Suprapubic skin (tissue), 4 donors: ENCODE measurements at regions not wholly inside any gene's neighbourhood (a gene's known extent, or its start where the extent isn't known, plus 50 kb on each side); places are given as distances from the start of the nearest gene placed in this dataset.
"Not testable (repeated sequence)": the region's sequence is repeated elsewhere in the genome, so short reads cannot be mapped to it uniquely, and the experiment has no call there.

Experiments
- DNase-seq, 2 donors: peaks; one replicate each; pipeline ENCODE4 v3.0.0-alpha.2; 2019; ENCODE audit warnings: low spot score in 2 of 2
- H3K27ac ChIP-seq: fragments of 200-600 bp; sonication (generic); one replicate; pipeline ENCODE4 v1.5.1; 2019
- H3K27me3 ChIP-seq: fragments of 200-600 bp; sonication (generic); one replicate; pipeline ENCODE4 v1.5.1; 2019
- H3K36me3 ChIP-seq: fragments of 200-600 bp; sonication (generic); one replicate; pipeline ENCODE4 v1.5.1; 2019
- H3K4me1 ChIP-seq: fragments of 200-600 bp; sonication (generic); one replicate; pipeline ENCODE4 v1.5.1; 2019
- H3K4me3 ChIP-seq: fragments of 200-600 bp; sonication (generic); one replicate; pipeline ENCODE4 v1.5.1; 2019; ENCODE audit warnings: mild to moderate bottlenecking
- H3K9me3 ChIP-seq: fragments of 200-600 bp; sonication (generic); one replicate; pipeline ENCODE4 v1.5.1; 2019
- EP300 ChIP-seq: sonication (generic); formaldehyde crosslinking; IDR thresholded peaks from one replicate; pipeline ENCODE4 v1.6.1; 2017; ENCODE audit warnings: antibody characterized with exemption
- POLR2A ChIP-seq, 2 donors: fragments of 450-650 bp; IDR thresholded peaks; one replicate each; pipeline ENCODE4 v1.6.1; 2017; ENCODE audit warnings: antibody characterized with exemption in 2 of 2, mild to moderate bottlenecking in 2 of 2, moderate library complexity in 2 of 2
- POLR2AphosphoS5 ChIP-seq, 3 donors: sonication (generic); formaldehyde crosslinking; IDR thresholded peaks; one replicate each; pipeline ENCODE4 v1.6.1; 2017; ENCODE audit warnings: antibody characterized with exemption in 3 of 3
- WGBS: methylation state at CpG from one replicate; pipeline ENCODE4 v1.1.5; 2018; 5-methylcytosine and 5-hydroxymethylcytosine counted together
- TF ChIP-seq, protein P1 (sequence below), 2 donors: fragments of 200-600 bp in 1 of 2; fragments of 450-650 bp in 1 of 2; sonication (generic) in 1 of 2; IDR thresholded peaks; one replicate each; pipeline ENCODE4 v1.5.1; 2016 to 2019; ENCODE audit warnings: antibody characterized with exemption in 2 of 2, mild to moderate bottlenecking in 1 of 2, moderate library complexity in 1 of 2

DNA sequence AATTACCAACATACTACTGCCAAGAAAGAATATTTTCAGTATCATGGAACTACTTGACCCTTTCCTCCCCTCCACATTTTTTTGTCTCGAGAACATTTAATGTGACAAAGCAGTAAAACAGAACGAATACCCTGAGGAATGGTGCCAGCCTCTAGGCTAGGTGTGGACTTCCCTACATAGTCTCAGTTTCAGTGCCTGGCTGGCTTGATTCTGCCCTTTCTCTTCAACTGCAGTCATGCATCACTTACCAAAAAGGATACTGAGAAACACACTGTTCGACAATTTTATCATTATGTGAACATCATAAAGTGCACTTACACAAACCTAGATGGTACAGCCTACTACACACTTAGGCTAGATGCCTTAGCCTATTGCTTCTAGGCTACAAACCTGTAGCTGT is 305.3 kb upstream of the HNRNPA3 start:
- TF ChIP-seq POLR2AphosphoS5 (IDR thresholded peaks at IDR 0.05) (no peak), POLR2A (IDR thresholded peaks at IDR 0.05) (no peak), EP300 (no peak)
- TF ChIP-seq, protein P1, sequence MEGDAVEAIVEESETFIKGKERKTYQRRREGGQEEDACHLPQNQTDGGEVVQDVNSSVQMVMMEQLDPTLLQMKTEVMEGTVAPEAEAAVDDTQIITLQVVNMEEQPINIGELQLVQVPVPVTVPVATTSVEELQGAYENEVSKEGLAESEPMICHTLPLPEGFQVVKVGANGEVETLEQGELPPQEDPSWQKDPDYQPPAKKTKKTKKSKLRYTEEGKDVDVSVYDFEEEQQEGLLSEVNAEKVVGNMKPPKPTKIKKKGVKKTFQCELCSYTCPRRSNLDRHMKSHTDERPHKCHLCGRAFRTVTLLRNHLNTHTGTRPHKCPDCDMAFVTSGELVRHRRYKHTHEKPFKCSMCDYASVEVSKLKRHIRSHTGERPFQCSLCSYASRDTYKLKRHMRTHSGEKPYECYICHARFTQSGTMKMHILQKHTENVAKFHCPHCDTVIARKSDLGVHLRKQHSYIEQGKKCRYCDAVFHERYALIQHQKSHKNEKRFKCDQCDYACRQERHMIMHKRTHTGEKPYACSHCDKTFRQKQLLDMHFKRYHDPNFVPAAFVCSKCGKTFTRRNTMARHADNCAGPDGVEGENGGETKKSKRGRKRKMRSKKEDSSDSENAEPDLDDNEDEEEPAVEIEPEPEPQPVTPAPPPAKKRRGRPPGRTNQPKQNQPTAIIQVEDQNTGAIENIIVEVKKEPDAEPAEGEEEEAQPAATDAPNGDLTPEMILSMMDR (IDR thresholded peaks at IDR 0.05): no peak
- H3K27ac ChIP-seq: no peak overlapping the region
- no peak for DNase-seq
- no peaks in the 10 kb centered on the region for H3K27me3 ChIP-seq
- H3K4me3 ChIP-seq: no peak overlapping the region
- WGBS: 45% methylated on average over 3 of the region's 3 CpGs
- H3K36me3 ChIP-seq: no peaks in the 10 kb centered on the region
- H3K4me1 ChIP-seq: no peaks in the 10 kb centered on the region
- no peaks in the 10 kb centered on the region for H3K9me3 ChIP-seq

DNA sequence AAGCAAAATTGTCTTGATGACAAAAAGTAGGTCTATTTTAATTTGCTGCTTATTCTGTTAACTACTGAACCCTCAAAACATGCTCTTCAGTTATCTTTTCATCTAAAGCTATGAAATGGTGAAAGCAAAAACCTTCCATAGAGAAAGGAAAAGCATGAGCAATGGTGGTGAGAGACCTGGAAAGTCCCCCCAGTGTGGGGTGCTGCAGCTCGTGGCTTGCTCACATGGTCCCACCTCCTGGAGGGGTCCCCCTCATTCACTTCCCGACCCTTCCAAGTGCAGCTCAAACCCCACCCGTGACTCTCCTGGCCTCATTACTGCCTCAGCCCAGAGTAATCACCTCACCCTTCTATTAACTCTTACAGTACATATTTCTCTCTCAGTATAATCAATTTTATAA is 301.8 kb upstream of the HNRNPA3 start:
- WGBS: 28% methylated on average over 3 of the region's 3 CpGs
- no peak for TF ChIP-seq POLR2AphosphoS5 (IDR thresholded peaks at IDR 0.05)
- no peak for TF ChIP-seq POLR2A (IDR thresholded peaks at IDR 0.05)
- TF ChIP-seq, protein P1 (IDR thresholded peaks at IDR 0.05): no peak
- TF ChIP-seq EP300: no peak
- no peak for DNase-seq

DNA sequence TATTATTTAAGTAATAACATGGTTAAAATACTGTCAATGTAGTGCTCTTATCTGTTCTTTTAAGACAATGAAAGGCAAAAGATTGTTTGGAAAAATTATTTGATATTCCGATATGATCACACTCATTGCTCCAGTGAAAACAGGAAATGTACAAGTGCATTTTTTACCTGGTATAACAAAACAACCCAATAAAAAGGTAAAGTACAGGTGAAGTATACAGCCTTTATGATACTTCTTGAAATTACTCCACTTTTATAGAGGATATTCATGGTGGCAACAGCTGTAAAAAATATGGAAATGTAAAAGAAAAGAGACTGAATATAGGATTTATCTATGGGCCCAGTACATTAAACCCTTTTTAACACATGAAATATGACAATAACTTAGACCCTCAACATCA is 298.6 kb upstream of the HNRNPA3 start:
- H3K36me3 ChIP-seq: no peaks in the 10 kb centered on the region
- no peak overlapping the region for H3K27ac ChIP-seq
- DNase-seq: no peak
- no peaks in the 10 kb centered on the region for H3K27me3 ChIP-seq
- no peak for TF ChIP-seq POLR2A (IDR thresholded peaks at IDR 0.05)
- TF ChIP-seq, protein P1 (IDR thresholded peaks at IDR 0.05): no peak
- no peak for TF ChIP-seq POLR2AphosphoS5 (IDR thresholded peaks at IDR 0.05)
- no peaks in the 10 kb centered on the region for H3K4me1 ChIP-seq
- no peak overlapping the region for H3K4me3 ChIP-seq
- WGBS: 96% methylated on average over 1 of the region's 1 CpG
- no peaks in the 10 kb centered on the region for H3K9me3 ChIP-seq

More for the DNA sequence above, 301.8 kb upstream of the HNRNPA3 start:
- Histone ChIP-seq H3K9me3 (no peaks in the 10 kb centered on the region), H3K27me3 (no peaks in the 10 kb centered on the region), H3K4me1 (no peaks in the 10 kb centered on the region), H3K4me3 (no peak overlapping the region), H3K27ac (no peak overlapping the region), H3K36me3 (no peaks in the 10 kb centered on the region)

DNA sequence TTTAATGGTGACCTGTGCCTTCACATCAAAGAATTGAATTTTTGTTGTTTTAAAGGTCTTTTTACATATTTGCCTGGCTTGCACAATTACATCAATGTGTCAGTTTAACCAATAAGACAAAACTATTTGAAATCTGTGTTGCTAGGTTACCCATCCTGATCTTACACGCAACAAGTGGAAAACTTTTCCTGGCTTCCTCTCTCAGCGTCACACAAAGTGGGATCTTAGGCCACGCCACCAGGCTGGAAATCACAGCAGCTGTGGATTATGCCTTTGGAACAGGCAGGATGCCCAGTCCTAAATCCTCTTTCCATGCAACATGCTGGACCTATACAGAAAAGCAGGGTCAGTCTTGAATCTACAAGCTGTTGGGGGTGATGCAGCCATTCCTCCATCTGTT is 298.2 kb upstream of the HNRNPA3 start:
- no peak for DNase-seq

DNA sequence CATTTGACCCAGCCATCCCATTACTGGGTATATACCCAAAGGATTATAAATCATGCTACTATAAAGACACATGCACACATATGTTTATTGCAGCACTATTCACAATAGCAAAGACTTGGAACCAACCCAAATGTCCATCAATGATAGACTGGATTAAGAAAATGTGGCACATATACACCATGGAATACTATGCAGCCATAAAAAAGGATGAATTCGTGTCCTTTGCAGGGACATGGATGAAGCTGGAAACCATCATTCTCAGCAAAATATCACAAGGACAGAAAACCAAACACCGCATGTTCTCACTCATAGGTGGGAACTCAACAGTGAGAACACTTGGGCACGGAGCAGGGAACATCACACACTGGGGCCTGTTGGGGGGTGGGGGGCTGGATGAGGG is 290.0 kb upstream of the HNRNPA3 start:
- WGBS: 98% methylated on average over 3 of the region's 3 CpGs
- not testable (repeated sequence) for H3K27me3 ChIP-seq, H3K4me1 ChIP-seq, H3K27ac ChIP-seq, H3K36me3 ChIP-seq, DNase-seq, H3K4me3 ChIP-seq, H3K9me3 ChIP-seq

More for the DNA sequence above, 298.2 kb upstream of the HNRNPA3 start:
- WGBS: 81% methylated on average over 3 of the region's 3 CpGs
- Histone ChIP-seq H3K36me3 (no peaks in the 10 kb centered on the region), H3K27me3 (no peaks in the 10 kb centered on the region), H3K4me3 (no peak overlapping the region), H3K27ac (no peak overlapping the region), H3K4me1 (no peaks in the 10 kb centered on the region), H3K9me3 (no peaks in the 10 kb centered on the region)
- TF ChIP-seq, protein P1 (IDR thresholded peaks at IDR 0.05): no peak
- TF ChIP-seq EP300 (no peak), POLR2A (IDR thresholded peaks at IDR 0.05) (no peak), POLR2AphosphoS5 (IDR thresholded peaks at IDR 0.05) (no peak)

DNA sequence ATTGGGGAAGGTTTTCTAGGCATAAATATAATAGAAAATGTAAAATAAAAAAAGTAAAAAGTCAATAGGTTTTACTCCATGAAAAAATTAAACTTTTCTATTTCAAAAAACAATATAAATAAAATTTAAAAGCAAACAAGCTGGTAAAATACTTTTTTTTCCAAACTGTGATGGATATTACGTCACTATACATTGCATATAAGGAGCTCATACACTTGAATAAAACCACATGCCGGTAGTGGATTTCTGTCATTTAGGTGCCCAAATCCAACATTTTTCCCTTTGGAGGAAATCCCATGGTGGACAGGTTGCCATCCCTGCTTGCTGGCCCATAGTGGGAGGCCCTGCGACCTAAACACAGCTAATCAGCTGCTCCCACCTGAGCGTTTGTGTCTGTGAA is 289.4 kb upstream of the HNRNPA3 start:
- Histone ChIP-seq H3K9me3 (peaks cover 5% of the 10 kb centered on the region), H3K36me3 (no peaks in the 10 kb centered on the region), H3K27me3 (no peaks in the 10 kb centered on the region), H3K27ac (no peak overlapping the region), H3K4me3 (no peak overlapping the region), H3K4me1 (no peaks in the 10 kb centered on the region)
- DNase-seq: no peak
- WGBS: 89% methylated on average over 4 of the region's 4 CpGs
- no peak for TF ChIP-seq POLR2AphosphoS5 (IDR thresholded peaks at IDR 0.05)
- no peak for TF ChIP-seq POLR2A (IDR thresholded peaks at IDR 0.05)
- TF ChIP-seq, protein P1 (IDR thresholded peaks at IDR 0.05): no peak
- no peak for TF ChIP-seq EP300
